Endothelial cell of umbilical vein (primary cell): ENCODE measurements at regions not wholly inside any gene's neighbourhood (a gene's known extent, or its start where the extent isn't known, plus 50 kb on each side); places are given as distances from the start of the nearest gene placed in this dataset.

Experiments
- BruUV-seq: library from RNA; stranded (reverse); fragments of 400-500 nt; replicated peaks from 2 replicates; lab custom pipeline; 2021; lab: Mats Ljungman, UMichigan
- CTCF ChIA-PET: fragments of 300-600, 350-600 bp; sonication (Branson Sonifier 250); formaldehyde crosslinking; loops from one replicate; lab custom pipeline; 2021; ENCODE audit warnings: antibody characterized with exemption, inconsistent platforms; lab: Charles Lee
- POLR2A ChIA-PET: fragments of 300-600, 350-600 bp; sonication (Branson Sonifier 250); formaldehyde crosslinking; loops from one replicate; lab custom pipeline; 2021; ENCODE audit warnings: antibody characterized with exemption, inconsistent platforms; lab: Charles Lee
- DNase-seq: peaks from one replicate; pipeline ENCODE4 v3.0.0-alpha.2; 2011; ENCODE audit warnings: low read depth, low spot score
- FAIRE-seq: peaks from 2 replicates; lab custom pipeline; 2011; peaks lifted over from hg19 to GRCh38; lab: Jason Lieb, UNC
- H2AFZ ChIP-seq: 2 replicates; pipeline ENCODE4 v1.6.0; 2012; ENCODE audit warnings: low read depth, low read length, control low read depth, inconsistent platforms
- H3K27ac ChIP-seq: 2 replicates; pipeline ENCODE4 v1.5.1; 2011; ENCODE audit warnings: low read depth, mild to moderate bottlenecking, control low read depth, low read length, moderate library complexity; ENCODE audit not compliant: insufficient read depth
- H3K27me3 ChIP-seq, 2 experiments: 2 replicates each; pipeline versions ENCODE4 v1.6.0 to v1.6.1; 2011; ENCODE audit warnings: low read length in 2 of 2, mixed read lengths in 1 of 2; ENCODE audit not compliant: control insufficient read depth in 2 of 2, insufficient read depth in 2 of 2
- H3K36me3 ChIP-seq, 2 experiments: 2 replicates in 1 of 2; 3 replicates in 1 of 2; pipeline ENCODE4 v1.5.1; 2011; ENCODE audit warnings: low read length in 2 of 2, mild to moderate bottlenecking in 1 of 2, moderate library complexity in 1 of 2; ENCODE audit not compliant: control insufficient read depth in 2 of 2, insufficient read depth in 2 of 2; ENCODE audit errors: extremely low read depth in 1 of 2
- H3K4me1 ChIP-seq: 3 replicates; pipeline ENCODE4 v1.5.1; 2011; ENCODE audit warnings: mild to moderate bottlenecking, low read length; ENCODE audit not compliant: control insufficient read depth, insufficient read depth; ENCODE audit errors: extremely low read depth
- H3K4me2 ChIP-seq: 2 replicates; pipeline ENCODE4 v1.6.1; 2011; ENCODE audit warnings: low read length, control low read depth, mixed read lengths; ENCODE audit not compliant: insufficient read depth
- H3K4me3 ChIP-seq, 3 experiments: fragments of 200-600 bp in 1 of 3; sonication (generic), shearing (Covaris generic) in 1 of 3; replicated peaks in 1 of 3; 2 replicates each; pipeline ENCODE4 v1.5.1; 2011 to 2016; ENCODE audit warnings: control low read depth in 3 of 3, low read length in 3 of 3, mild to moderate bottlenecking in 2 of 3, inconsistent platforms in 1 of 3, low read depth in 1 of 3, moderate library complexity in 1 of 3; ENCODE audit not compliant: insufficient read depth in 1 of 3
- H3K79me2 ChIP-seq: 2 replicates; pipeline ENCODE4 v1.6.0; 2012; ENCODE audit warnings: low read length, inconsistent platforms; ENCODE audit not compliant: control insufficient read depth, insufficient read depth
- H3K9ac ChIP-seq: replicated peaks from 2 replicates; pipeline ENCODE3; 2011; ENCODE audit warnings: low read length, control low read depth; ENCODE audit not compliant: insufficient read depth; ENCODE audit errors: extremely low read depth
- H3K9me1 ChIP-seq: replicated peaks from 3 replicates; pipeline ENCODE4 v1.6.0; 2011; ENCODE audit warnings: mild to moderate bottlenecking, low read length; ENCODE audit not compliant: control insufficient read depth, insufficient read depth; ENCODE audit errors: extremely low read depth
- H3K9me3 ChIP-seq: replicated peaks from 2 replicates; pipeline ENCODE4 v1.5.1; 2012; ENCODE audit warnings: low read length, inconsistent platforms; ENCODE audit not compliant: control insufficient read depth, insufficient read depth
- H4K20me1 ChIP-seq: replicated peaks from 2 replicates; pipeline ENCODE3; 2011; ENCODE audit warnings: mild to moderate bottlenecking, low read length; ENCODE audit not compliant: control insufficient read depth, insufficient read depth; ENCODE audit errors: extremely low read depth
- EZH2 ChIP-seq: IDR thresholded peaks from 2 replicates; pipeline ENCODE4 v1.6.1; 2012; ENCODE audit warnings: borderline replicate concordance, low read depth, mild to moderate bottlenecking, moderate library complexity, low read length, inconsistent platforms; ENCODE audit not compliant: severe bottlenecking
- FOS ChIP-seq: IDR thresholded peaks from 2 replicates; pipeline ENCODE4 v1.6.1; 2011; ENCODE audit warnings: mild to moderate bottlenecking, low read length, moderate library complexity, borderline replicate concordance; ENCODE audit not compliant: insufficient read depth
- GATA2 ChIP-seq: IDR thresholded peaks from 2 replicates; pipeline ENCODE4 v1.7.0; 2011; ENCODE audit warnings: low read depth, mild to moderate bottlenecking, moderate library complexity, mixed read lengths, low read length; ENCODE audit not compliant: insufficient read length, insufficient read depth
- JUN ChIP-seq: IDR thresholded peaks from 2 replicates; pipeline ENCODE4 v1.6.1; 2011; ENCODE audit warnings: borderline replicate concordance, low read depth; ENCODE audit not compliant: insufficient read length, insufficient read depth
- MYC ChIP-seq: IDR thresholded peaks from one replicate; pipeline ENCODE4 v1.6.1; 2011; ENCODE audit warnings: mild to moderate bottlenecking, low read depth, low read length
- POLR2A ChIP-seq: IDR thresholded peaks from 2 replicates; pipeline ENCODE4 v1.6.1; 2012; ENCODE audit warnings: low read depth, mild to moderate bottlenecking, control low read depth, low read length
- POLR2AphosphoS5 ChIP-seq: IDR thresholded peaks from 2 replicates; pipeline ENCODE4 v1.6.1; 2012; ENCODE audit warnings: low read depth, mild to moderate bottlenecking, control low read depth, low read length, moderate library complexity; ENCODE audit not compliant: insufficient read depth
- dilution Hi-C: fragments of 300-500 bp; cut with MboI; formaldehyde crosslinking; loops from one replicate; pipeline ENCODE4 v1.15.0; 2019; ENCODE audit warnings: low sequenced_read_pairs; ENCODE audit not compliant: extremely low pct_ligation_motif_present
- intact Hi-C: fragments of 100-400 bp; cut with micrococcal nuclease; formaldehyde crosslinking; loops from one replicate; pipeline ENCODE4 v1.10.0; 2022
- TF ChIP-seq, protein P1 (sequence below): IDR thresholded peaks from 2 replicates; pipeline ENCODE4 v1.6.1; 2011; ENCODE audit not compliant: insufficient read depth, insufficient read length
- TF ChIP-seq, protein P2 (sequence below), 2 donors: IDR thresholded peaks; 1 replicate in 1 of 2; 2 replicates in 1 of 2; pipeline ENCODE4 v1.5.1; 2011; ENCODE audit warnings: low read length in 2 of 2, mild to moderate bottlenecking in 2 of 2, moderate library complexity in 2 of 2, control low read depth in 1 of 2, inconsistent platforms in 1 of 2, low read depth in 1 of 2; ENCODE audit not compliant: insufficient read depth in 1 of 2; ENCODE audit errors: extremely low read depth in 1 of 2

DNA sequence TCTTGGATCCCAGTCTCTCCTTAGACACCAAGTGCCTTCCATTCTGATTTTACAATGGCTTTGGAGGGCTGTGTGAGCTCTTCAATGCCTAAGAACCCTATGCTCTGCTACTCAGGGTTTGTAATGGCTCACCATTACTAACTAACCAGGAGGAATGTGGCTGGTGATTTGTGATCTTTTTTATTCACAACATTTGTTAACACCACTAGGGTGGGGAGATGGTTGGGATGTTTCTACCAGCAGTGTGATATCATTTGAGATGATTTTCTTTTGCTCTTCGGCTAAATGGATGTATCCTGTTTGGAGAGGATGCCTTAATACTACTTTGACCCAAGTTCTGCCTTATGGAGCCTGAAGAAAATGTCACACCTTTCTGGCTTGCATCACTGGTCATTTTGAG, 226.9 kb downstream of the MFSD1 start:
- Histone ChIP-seq H3K9me3 (no peaks in the 10 kb centered on the region), H3K9me1 (no peaks in the 10 kb centered on the region), H3K4me3 (no peak overlapping the region), H3K4me2 (no peak overlapping the region), H3K4me1 (no peaks in the 10 kb centered on the region), H3K36me3 (no peaks in the 10 kb centered on the region), H3K79me2 (no peaks in the 10 kb centered on the region), H4K20me1 (no peaks in the 10 kb centered on the region), H3K27ac (no peak overlapping the region), H3K9ac (no peak overlapping the region), H3K27me3 (no peaks in the 10 kb centered on the region), H2AFZ (no peak overlapping the region)
- DNase-seq (no peak), FAIRE-seq (no peak)
- dilution Hi-C loops, result no loop called here
- intact Hi-C loops, result no loop called here
- BruUV-seq, result no TSS peak
- CTCF ChIA-PET, result no interaction called here
- POLR2A ChIA-PET, result no interaction called here
- TF ChIP-seq, protein P1, sequence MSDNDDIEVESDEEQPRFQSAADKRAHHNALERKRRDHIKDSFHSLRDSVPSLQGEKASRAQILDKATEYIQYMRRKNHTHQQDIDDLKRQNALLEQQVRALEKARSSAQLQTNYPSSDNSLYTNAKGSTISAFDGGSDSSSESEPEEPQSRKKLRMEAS, result no peak
- TF ChIP-seq MYC, result no peak
- TF ChIP-seq, protein P2, sequence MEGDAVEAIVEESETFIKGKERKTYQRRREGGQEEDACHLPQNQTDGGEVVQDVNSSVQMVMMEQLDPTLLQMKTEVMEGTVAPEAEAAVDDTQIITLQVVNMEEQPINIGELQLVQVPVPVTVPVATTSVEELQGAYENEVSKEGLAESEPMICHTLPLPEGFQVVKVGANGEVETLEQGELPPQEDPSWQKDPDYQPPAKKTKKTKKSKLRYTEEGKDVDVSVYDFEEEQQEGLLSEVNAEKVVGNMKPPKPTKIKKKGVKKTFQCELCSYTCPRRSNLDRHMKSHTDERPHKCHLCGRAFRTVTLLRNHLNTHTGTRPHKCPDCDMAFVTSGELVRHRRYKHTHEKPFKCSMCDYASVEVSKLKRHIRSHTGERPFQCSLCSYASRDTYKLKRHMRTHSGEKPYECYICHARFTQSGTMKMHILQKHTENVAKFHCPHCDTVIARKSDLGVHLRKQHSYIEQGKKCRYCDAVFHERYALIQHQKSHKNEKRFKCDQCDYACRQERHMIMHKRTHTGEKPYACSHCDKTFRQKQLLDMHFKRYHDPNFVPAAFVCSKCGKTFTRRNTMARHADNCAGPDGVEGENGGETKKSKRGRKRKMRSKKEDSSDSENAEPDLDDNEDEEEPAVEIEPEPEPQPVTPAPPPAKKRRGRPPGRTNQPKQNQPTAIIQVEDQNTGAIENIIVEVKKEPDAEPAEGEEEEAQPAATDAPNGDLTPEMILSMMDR (IDR thresholded peaks at IDR 0.05; ENCODE audit: extremely low read depth in 1 of 2, insufficient read depth in 1 of 2, low read depth in 1 of 2, low read length in 2 of 2), result no peak
- no peak for TF ChIP-seq FOS
- TF ChIP-seq GATA2, result no peak
- no peak for TF ChIP-seq JUN
- TF ChIP-seq POLR2AphosphoS5, result no peak
- TF ChIP-seq POLR2A, result no peak
- TF ChIP-seq EZH2, result no peak
